ENCODE measurements at regions not wholly inside any gene's neighbourhood (a gene's known extent, or its start where the extent isn't known, plus 50 kb on each side); places are given as distances from the start of the nearest gene placed in this dataset.

GRCh38 chr10:3682745-3683144, 102.3 kb downstream of the KLF6 start:
- no peak for TF ChIP-seq SIN3A (IDR thresholded peaks at IDR 0.05; ENCODE audit: borderline replicate concordance, insufficient read depth, low read length)
- TF ChIP-seq POLR2AphosphoS5 (IDR thresholded peaks at IDR 0.05; ENCODE audit: low read depth, low read length) = no peak
- no peak for TF ChIP-seq TAF1 (IDR thresholded peaks at IDR 0.05; ENCODE audit: borderline replicate concordance, insufficient read depth, low read length)

- TF ChIP-seq FOXP2 (optimal IDR thresholded peaks at IDR 0.05; ENCODE audit: borderline replicate concordance, extremely low read depth, extremely low read length, insufficient read depth) = no peak
Observed at GRCh38 chr10:3681642-3682554, 103.1 kb downstream of the KLF6 start.

GRCh38 chr10:3679950-3680629, 104.9 kb downstream of the KLF6 start:
- TF ChIP-seq FOXP2 (optimal IDR thresholded peaks at IDR 0.05; ENCODE audit: borderline replicate concordance, extremely low read depth, extremely low read length, insufficient read depth) (no peak), SIN3A (IDR thresholded peaks at IDR 0.05; ENCODE audit: borderline replicate concordance, insufficient read depth, low read length) (no peak), POLR2AphosphoS5 (IDR thresholded peaks at IDR 0.05; ENCODE audit: low read depth, low read length) (no peak), TAF1 (IDR thresholded peaks at IDR 0.05; ENCODE audit: borderline replicate concordance, insufficient read depth, low read length) (no peak), REST (IDR thresholded peaks at IDR 0.05; ENCODE audit: insufficient read depth in 1 of 2, low read depth in 2 of 2, low read length in 2 of 2) (no peak)

GRCh38 chr10:3678629-3679227, 106.3 kb downstream of the KLF6 start:
- TF ChIP-seq FOXP2 (optimal IDR thresholded peaks at IDR 0.05; ENCODE audit: borderline replicate concordance, extremely low read depth, extremely low read length, insufficient read depth) (no peak), SIN3A (IDR thresholded peaks at IDR 0.05; ENCODE audit: borderline replicate concordance, insufficient read depth, low read length) (no peak), TAF1 (IDR thresholded peaks at IDR 0.05; ENCODE audit: borderline replicate concordance, insufficient read depth, low read length) (no peak), REST (IDR thresholded peaks at IDR 0.05; ENCODE audit: insufficient read depth in 1 of 2, low read depth in 2 of 2, low read length in 2 of 2) (no peak), POLR2AphosphoS5 (IDR thresholded peaks at IDR 0.05; ENCODE audit: low read depth, low read length) (no peak)

GRCh38 chr10:3676564-3676963, 108.4 kb downstream of the KLF6 start:
- TF ChIP-seq REST (IDR thresholded peaks at IDR 0.05; ENCODE audit: insufficient read depth in 1 of 2, low read depth in 2 of 2, low read length in 2 of 2) (no peak), POLR2AphosphoS5 (IDR thresholded peaks at IDR 0.05; ENCODE audit: low read depth, low read length) (no peak), FOXP2 (optimal IDR thresholded peaks at IDR 0.05; ENCODE audit: borderline replicate concordance, extremely low read depth, extremely low read length, insufficient read depth) (no peak), TAF1 (IDR thresholded peaks at IDR 0.05; ENCODE audit: borderline replicate concordance, insufficient read depth, low read length) (no peak), SIN3A (IDR thresholded peaks at IDR 0.05; ENCODE audit: borderline replicate concordance, insufficient read depth, low read length) (no peak)
